LNCAP (cell line): ENCODE measurements at regions not wholly inside any gene's neighbourhood (a gene's known extent, or its start where the extent isn't known, plus 50 kb on each side); places are given as distances from the start of the nearest gene placed in this dataset.

Source experiments
- CTCF ChIP-seq: fragments of 450-650 bp; IDR thresholded peaks from 2 replicates; pipeline ENCODE4 v1.5.1; 2017; ENCODE audit warnings: mild to moderate bottlenecking

GRCh38 chr5:93343570-93343969 lies 237.4 kb downstream of the NR2F1-AS1 start:
- no peak for TF ChIP-seq CTCF

GRCh38 chr5:93342563-93343061 lies 238.4 kb downstream of the NR2F1-AS1 start:
- TF ChIP-seq CTCF, result no peak

GRCh38 chr5:93340881-93341280 lies 240.1 kb downstream of the NR2F1-AS1 start:
- TF ChIP-seq CTCF, result no peak

GRCh38 chr5:93337138-93337537 lies 243.9 kb downstream of the NR2F1-AS1 start:
- no peak for TF ChIP-seq CTCF

GRCh38 chr5:93336330-93337110 lies 244.5 kb downstream of the NR2F1-AS1 start:
- TF ChIP-seq CTCF, result no peak

- TF ChIP-seq CTCF, result no peak
Measured at GRCh38 chr5:93331863-93332262, 249.2 kb downstream of the NR2F1-AS1 start.

GRCh38 chr5:93331241-93331640 lies 249.8 kb downstream of the NR2F1-AS1 start:
- TF ChIP-seq CTCF, result no peak
